Neural progenitor cell (in vitro differentiated cells): ENCODE measurements at regions not wholly inside any gene's neighbourhood (a gene's known extent, or its start where the extent isn't known, plus 50 kb on each side); places are given as distances from the start of the nearest gene placed in this dataset.

Experiments
- DNase-seq: peaks from one replicate; pipeline ENCODE4 v3.0.0-alpha.2; 2016; ENCODE audit warnings: low spot score
- H2AFZ ChIP-seq: fragments of 200-600 bp; sonication (generic); replicated peaks from 2 replicates; pipeline ENCODE4 v1.6.1; 2016; ENCODE audit warnings: antibody characterized with exemption
- H3F3A ChIP-seq: fragments of 200-600 bp; sonication (generic); 2 replicates; pipeline ENCODE4 v1.6.1; 2016; ENCODE audit warnings: antibody characterized with exemption, low read depth
- H3K27ac ChIP-seq: fragments of 200-600 bp; sonication (generic); 2 replicates; pipeline ENCODE4 v1.5.1; 2016; ENCODE audit warnings: mild to moderate bottlenecking
- H3K27me3 ChIP-seq: fragments of 200-600 bp; sonication (generic); 2 replicates; pipeline ENCODE4 v1.6.1; 2016; ENCODE audit warnings: mild to moderate bottlenecking, moderate library complexity
- H3K36me3 ChIP-seq: fragments of 200-600 bp; sonication (generic); 2 replicates; pipeline ENCODE4 v1.5.1; 2016
- H3K4me1 ChIP-seq: fragments of 200-600 bp; sonication (generic); 2 replicates; pipeline ENCODE4 v1.6.1; 2016; ENCODE audit warnings: mixed run types
- H3K4me2 ChIP-seq: fragments of 200-600 bp; sonication (generic); 2 replicates; pipeline ENCODE4 v1.6.1; 2016
- H3K4me3 ChIP-seq: fragments of 200-600 bp; sonication (generic); 2 replicates; pipeline ENCODE4 v1.5.1; 2016
- H3K79me2 ChIP-seq: fragments of 200-600 bp; sonication (generic); 2 replicates; pipeline ENCODE4 v1.6.1; 2016; ENCODE audit warnings: low read depth
- H3K9ac ChIP-seq: fragments of 200-600 bp; sonication (generic); 2 replicates; pipeline ENCODE4 v1.6.1; 2016
- H3K9me3 ChIP-seq: fragments of 200-600 bp; sonication (generic); 2 replicates; pipeline ENCODE4 v1.5.1; 2016; ENCODE audit warnings: low read depth
- H4K20me1 ChIP-seq: fragments of 200-600 bp; sonication (generic); 2 replicates; pipeline ENCODE4 v1.6.1; 2016; ENCODE audit warnings: low read depth
- H3K27ac Mint-ChIP-seq: 3 replicates; pipeline ENCODE4 v1.8.0; 2021; ENCODE audit warnings: mixed read lengths
- H3K27me3 Mint-ChIP-seq: 2 replicates; pipeline ENCODE4 v1.8.0; 2022; ENCODE audit warnings: low read depth, mild to moderate bottlenecking, inconsistent platforms, moderate library complexity, mixed read lengths; ENCODE audit not compliant: insufficient read depth
- H3K36me3 Mint-ChIP-seq: 3 replicates; pipeline ENCODE4 v1.8.0; 2021; ENCODE audit warnings: mixed read lengths
- H3K4me1 Mint-ChIP-seq: 3 replicates; pipeline ENCODE4 v1.8.0; 2021; ENCODE audit warnings: mixed read lengths
- H3K4me3 Mint-ChIP-seq: 3 replicates; pipeline ENCODE4 v1.8.0; 2021; ENCODE audit warnings: mild to moderate bottlenecking, moderate library complexity, mixed read lengths
- H3K9me3 Mint-ChIP-seq: 3 replicates; pipeline ENCODE4 v1.8.0; 2020; ENCODE audit warnings: mixed read lengths
- CTCF ChIP-seq: fragments of 200-600 bp; sonication (generic); IDR thresholded peaks from 2 replicates; pipeline ENCODE4 v1.5.1; 2017; ENCODE audit warnings: antibody characterized with exemption, mild to moderate bottlenecking
- EZH2 ChIP-seq: fragments of 200-600 bp; sonication (generic); IDR thresholded peaks from 2 replicates; pipeline ENCODE4 v1.6.1; 2017; ENCODE audit warnings: antibody characterized with exemption, mild to moderate bottlenecking, moderate library complexity
- EZH2phosphoT487 ChIP-seq: fragments of 200-600 bp; sonication (generic); IDR thresholded peaks from 2 replicates; pipeline ENCODE4 v1.6.1; 2017; ENCODE audit warnings: antibody characterized with exemption

GRCh38 chr21:29238053-29238966 lies 60.4 kb upstream of the BACH1 start:
- Histone ChIP-seq H3K9ac (no peak overlapping the region), H3K4me1 (peaks cover 4% of the 10 kb centered on the region), H3K4me3 (no peak overlapping the region), H3K9me3 (no peaks in the 10 kb centered on the region), H3K27me3 (no peaks in the 10 kb centered on the region), H3K27ac (no peak overlapping the region), H4K20me1 (no peaks in the 10 kb centered on the region), H2AFZ (no peak overlapping the region), H3K79me2 (no peaks in the 10 kb centered on the region), H3K4me2 (no peak overlapping the region), H3K36me3 (no peaks in the 10 kb centered on the region), H3F3A (peaks cover 16% of the 10 kb centered on the region)
- Mint-ChIP-seq H3K4me3 (no peak overlapping the region), H3K27me3 (peaks cover 3% of the 10 kb centered on the region), H3K27ac (no peak overlapping the region), H3K9me3 (no peaks in the 10 kb centered on the region), H3K4me1 (peaks cover 15% of the 10 kb centered on the region), H3K36me3 (no peaks in the 10 kb centered on the region)
- no peak for DNase-seq
- TF ChIP-seq CTCF: no peak
- TF ChIP-seq EZH2: no peak
- TF ChIP-seq EZH2phosphoT487: no peak

GRCh38 chr21:29238967-29239290 lies 59.8 kb upstream of the BACH1 start:
- H3K4me2 ChIP-seq: no peak overlapping the region
- H2AFZ ChIP-seq: no peak overlapping the region
- H3K27ac Mint-ChIP-seq: no peak overlapping the region
- H3K79me2 ChIP-seq: no peaks in the 10 kb centered on the region
- DNase-seq: no peak
- no peaks in the 10 kb centered on the region for H3K9me3 Mint-ChIP-seq
- no peaks in the 10 kb centered on the region for H4K20me1 ChIP-seq
- no peaks in the 10 kb centered on the region for H3K36me3 Mint-ChIP-seq
- H3F3A ChIP-seq: peaks cover 16% of the 10 kb centered on the region
- no peak overlapping the region for H3K4me3 ChIP-seq
- H3K4me1 ChIP-seq: peaks cover 4% of the 10 kb centered on the region
- peaks cover 3% of the 10 kb centered on the region for H3K27me3 Mint-ChIP-seq
- no peaks in the 10 kb centered on the region for H3K27me3 ChIP-seq
- no peaks in the 10 kb centered on the region for H3K36me3 ChIP-seq
- no peak overlapping the region for H3K27ac ChIP-seq
- no peak for TF ChIP-seq EZH2phosphoT487
- no peak for TF ChIP-seq EZH2
- no peak for TF ChIP-seq CTCF
- no peak overlapping the region for H3K9ac ChIP-seq
- no peak overlapping the region for H3K4me3 Mint-ChIP-seq
- H3K9me3 ChIP-seq: no peaks in the 10 kb centered on the region
- H3K4me1 Mint-ChIP-seq: peaks cover 13% of the 10 kb centered on the region

GRCh38 chr21:29240136-29240535 lies 58.6 kb upstream of the BACH1 start:
- H3K9ac ChIP-seq: no peak overlapping the region
- peaks cover 3% of the 10 kb centered on the region for H3K27me3 Mint-ChIP-seq
- H3K36me3 Mint-ChIP-seq: no peaks in the 10 kb centered on the region
- no peak overlapping the region for H3K4me2 ChIP-seq
- H4K20me1 ChIP-seq: no peaks in the 10 kb centered on the region
- peaks cover 12% of the 10 kb centered on the region for H3K4me1 Mint-ChIP-seq
- no peak overlapping the region for H2AFZ ChIP-seq
- peaks cover 4% of the 10 kb centered on the region for H3K4me1 ChIP-seq
- no peaks in the 10 kb centered on the region for H3K9me3 ChIP-seq
- no peaks in the 10 kb centered on the region for H3K79me2 ChIP-seq
- no peak overlapping the region for H3K4me3 ChIP-seq
- peaks cover 16% of the 10 kb centered on the region for H3F3A ChIP-seq
- no peaks in the 10 kb centered on the region for H3K36me3 ChIP-seq
- no peaks in the 10 kb centered on the region for H3K9me3 Mint-ChIP-seq
- TF ChIP-seq CTCF: no peak
- H3K4me3 Mint-ChIP-seq: no peak overlapping the region
- no peak overlapping the region for H3K27ac Mint-ChIP-seq
- no peak for DNase-seq
- H3K27me3 ChIP-seq: no peaks in the 10 kb centered on the region
- no peak overlapping the region for H3K27ac ChIP-seq
